Non-pigmented ciliary epithelial cell (primary cell): ENCODE measurements at regions not wholly inside any gene's neighbourhood (a gene's known extent, or its start where the extent isn't known, plus 50 kb on each side); places are given as distances from the start of the nearest gene placed in this dataset.
"Not testable (repeated sequence)": the region's sequence is repeated elsewhere in the genome, so short reads cannot be mapped to it uniquely, and the experiment has no call there.

Experiments
- DNase-seq: peaks from one replicate; pipeline ENCODE4 v3.0.0-alpha.2; 2010; ENCODE audit warnings: low read depth

- peak; percentile 26 for DNase-seq
Measured at GRCh38 chr12:83573671-83574070, 887.0 kb downstream of the TMTC2 start.

- DNase-seq: no peak
Measured at GRCh38 chr12:83559650-83560049, 872.9 kb downstream of the TMTC2 start.

GRCh38 chr12:83556040-83556439 lies 869.3 kb downstream of the TMTC2 start:
- not testable (repeated sequence) for DNase-seq

- no peak for DNase-seq
Measured at GRCh38 chr12:83541446-83541845, 854.7 kb downstream of the TMTC2 start.

GRCh38 chr12:83538361-83538965 lies 851.8 kb downstream of the TMTC2 start:
- no peak for DNase-seq

GRCh38 chr12:83537428-83538053 lies 850.8 kb downstream of the TMTC2 start:
- DNase-seq: no peak

GRCh38 chr12:83536496-83536895 lies 849.8 kb downstream of the TMTC2 start:
- no peak for DNase-seq

DNA sequence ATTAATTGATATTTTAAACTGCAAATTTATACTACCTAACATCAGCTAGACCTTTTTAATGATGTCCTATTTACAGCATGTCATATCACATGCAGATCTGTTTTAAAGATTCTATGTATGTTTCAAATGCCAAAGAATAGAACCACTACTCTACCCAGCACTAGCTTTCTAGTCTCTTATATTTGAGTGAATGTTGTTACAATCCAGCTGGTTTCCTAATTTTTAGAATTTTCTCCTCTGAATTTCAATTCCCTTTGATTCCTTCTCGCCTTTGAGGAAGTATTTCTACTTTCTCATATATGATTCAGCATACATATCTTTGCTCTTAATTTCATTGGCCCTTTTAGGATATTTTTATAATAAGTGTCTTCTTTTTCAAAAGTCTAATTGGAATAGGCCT lies 841.9 kb downstream of the TMTC2 start:
- no peak for DNase-seq

DNA sequence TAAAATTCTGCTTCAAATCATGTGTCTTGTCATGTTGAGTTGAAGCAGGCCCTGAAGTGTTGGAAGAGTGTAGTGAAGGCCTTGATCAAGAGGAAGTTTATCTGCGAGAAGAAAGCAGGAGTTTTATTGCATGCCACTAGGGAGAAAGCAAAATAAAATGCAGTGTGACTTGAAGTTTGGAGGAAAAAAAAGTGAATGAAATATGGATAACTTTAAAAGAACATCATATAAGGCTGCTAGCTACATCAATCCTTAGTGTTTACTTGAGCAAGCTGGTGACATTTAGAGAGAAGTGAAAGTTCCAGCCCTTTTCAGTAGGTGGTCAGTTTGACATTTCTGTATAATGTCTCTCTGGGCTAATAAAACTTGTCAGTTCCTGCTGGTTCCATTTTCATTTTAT lies 841.1 kb downstream of the TMTC2 start:
- DNase-seq: no peak

DNA sequence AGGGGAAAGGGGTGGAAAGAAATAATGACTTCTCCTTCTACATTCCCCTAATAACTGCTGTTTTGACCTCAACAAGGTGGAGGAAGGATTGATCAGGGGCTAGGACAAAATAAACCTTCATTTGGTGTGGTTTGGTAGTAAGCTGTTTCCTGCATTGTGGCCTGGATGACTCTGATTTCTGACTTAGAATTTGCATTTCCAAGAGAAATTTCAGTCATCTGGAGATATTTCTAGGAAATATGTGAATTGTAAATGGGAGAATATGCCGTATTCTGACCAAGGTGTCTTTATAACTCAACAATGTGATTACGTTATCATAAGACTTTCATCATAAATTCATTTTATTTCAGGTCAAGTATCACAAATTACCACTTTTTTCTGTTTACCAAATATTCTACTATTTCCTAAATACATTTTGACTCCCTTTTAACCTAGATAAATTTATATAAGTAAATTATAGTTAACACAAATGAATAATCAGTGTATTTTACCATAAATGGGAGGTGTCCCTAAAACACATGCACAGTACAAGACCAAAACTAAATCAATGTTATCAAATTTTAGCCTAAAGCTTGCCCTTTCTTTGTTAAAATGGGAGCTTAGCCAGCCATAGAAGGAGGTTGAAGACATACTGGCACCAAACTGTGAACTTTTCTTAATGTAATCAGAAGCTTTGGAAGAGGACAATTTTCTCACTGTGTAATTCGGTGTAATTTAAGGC lies 828.8 kb downstream of the TMTC2 start:
- DNase-seq: no peak

- no peak for DNase-seq
Measured at GRCh38 chr12:83514372-83514771, 827.7 kb downstream of the TMTC2 start.

GRCh38 chr12:83506841-83507240 lies 820.1 kb downstream of the TMTC2 start:
- no peak for DNase-seq

GRCh38 chr12:83505586-83505985 lies 818.9 kb downstream of the TMTC2 start:
- DNase-seq: no peak

- not testable (repeated sequence) for DNase-seq
Measured at GRCh38 chr12:83499894-83500293, 813.2 kb downstream of the TMTC2 start.

DNA sequence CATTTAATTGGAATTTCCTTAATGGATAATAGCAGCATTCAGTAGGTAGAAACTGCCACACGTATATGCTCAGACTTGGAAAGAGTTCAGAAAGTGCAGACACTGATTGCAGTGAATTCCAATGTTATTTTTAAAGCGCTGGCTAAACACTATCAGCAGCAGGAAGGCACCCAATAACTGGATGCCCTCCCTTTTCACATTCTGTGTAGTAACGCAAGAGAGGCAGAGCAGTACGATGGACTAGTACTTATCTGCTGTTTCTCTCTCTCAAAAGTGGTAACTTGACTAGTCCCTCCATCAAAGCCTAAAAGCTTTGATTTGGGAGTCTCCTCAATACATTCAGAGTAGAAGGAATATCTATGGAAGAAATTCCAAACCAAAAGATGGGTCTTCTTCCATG lies 791.0 kb downstream of the TMTC2 start:
- no peak for DNase-seq

- DNase-seq: no peak
Measured at GRCh38 chr12:83476695-83477690, 790.3 kb downstream of the TMTC2 start.

DNA sequence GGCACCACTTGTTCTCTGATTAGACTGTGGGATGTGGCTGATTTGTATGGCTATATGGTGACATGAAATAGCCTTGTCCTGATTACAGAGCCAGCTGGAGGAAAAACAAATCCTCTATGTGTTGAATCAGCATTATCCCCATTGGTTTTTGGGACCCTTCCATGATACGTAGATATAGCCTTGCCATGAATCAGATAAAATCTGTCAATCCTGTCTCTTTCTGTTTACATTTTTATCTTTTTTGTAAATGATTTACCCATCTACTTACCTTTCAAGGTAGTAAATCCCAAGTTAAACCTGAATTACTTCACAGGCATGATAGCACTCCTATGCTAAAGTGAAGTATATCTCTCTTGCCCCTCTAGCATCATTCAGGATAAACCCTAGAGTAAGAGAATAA lies 789.3 kb downstream of the TMTC2 start:
- no peak for DNase-seq

- no peak for DNase-seq
Measured at GRCh38 chr12:83474369-83474768, 787.7 kb downstream of the TMTC2 start.

GRCh38 chr12:83473408-83474095 lies 786.8 kb downstream of the TMTC2 start:
- no peak for DNase-seq

DNA sequence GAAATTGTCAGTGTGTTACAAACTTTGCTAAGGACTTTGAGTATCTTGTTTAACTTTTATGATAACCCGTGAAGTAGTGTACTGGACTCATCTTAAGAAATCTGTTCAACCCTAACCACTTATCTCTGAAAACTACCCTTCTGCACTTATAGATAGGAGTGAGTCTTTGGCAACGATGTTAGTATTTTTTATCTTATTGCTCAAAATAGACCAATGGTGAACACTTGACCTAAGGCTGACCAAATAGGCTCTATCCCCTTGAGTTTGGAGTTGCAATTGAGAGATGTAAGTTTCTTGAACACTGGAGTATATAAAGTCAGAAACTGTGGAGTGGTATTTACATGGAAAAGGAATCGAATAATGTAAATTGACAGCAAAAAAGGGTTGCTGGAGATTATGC lies 786.1 kb downstream of the TMTC2 start:
- DNase-seq: no peak

GRCh38 chr12:83472350-83472749 lies 785.6 kb downstream of the TMTC2 start:
- DNase-seq: no peak

- DNase-seq: no peak
Measured at GRCh38 chr12:83471341-83471740, 784.6 kb downstream of the TMTC2 start.
